ENCODE measurements at regions not wholly inside any gene's neighbourhood (a gene's known extent, or its start where the extent isn't known, plus 50 kb on each side); places are given as distances from the start of the nearest gene placed in this dataset.

DNA sequence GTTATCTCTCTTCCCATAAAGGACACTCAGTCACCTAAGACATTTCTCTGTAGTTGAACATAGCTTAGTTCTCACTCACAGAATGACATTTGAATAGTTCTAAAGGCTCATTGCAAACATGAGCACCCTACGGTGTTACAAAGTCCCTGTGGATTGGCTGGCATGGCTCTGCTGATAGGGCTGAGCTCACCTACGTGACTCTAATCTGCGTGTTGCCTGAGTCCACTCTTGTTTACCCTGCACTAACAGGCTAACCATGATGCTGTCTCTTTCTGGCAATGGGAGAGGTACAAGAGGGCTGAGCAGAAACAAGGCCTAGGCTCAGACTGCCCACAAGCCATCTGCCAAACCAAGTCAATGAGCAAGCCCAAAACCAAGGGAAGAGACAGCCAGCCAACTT is 103.6 kb downstream of the PALM2AKAP2 start:
- DNase-seq (ENCODE audit: low read depth in 2 of 2): no peak

DNA sequence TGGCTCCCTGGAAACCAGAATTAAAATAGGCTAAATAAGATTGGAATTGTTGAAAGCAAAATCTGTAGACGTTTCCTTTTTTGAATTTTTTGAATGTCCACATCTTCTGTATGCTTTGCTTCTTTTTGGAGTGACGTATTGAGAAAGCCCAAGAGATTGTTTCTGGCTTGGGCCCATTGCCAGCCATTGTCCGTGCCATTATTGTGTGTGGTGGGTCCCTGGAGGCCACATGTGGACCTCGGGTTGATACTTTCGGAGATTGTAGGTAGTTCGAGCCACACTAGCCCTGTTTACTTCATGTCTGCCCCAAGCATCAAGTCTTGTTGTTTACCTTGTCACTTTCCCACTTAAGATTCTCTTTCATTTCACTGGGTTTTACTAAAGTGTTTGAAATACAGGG is 106.0 kb downstream of the PALM2AKAP2 start:
- no peak for DNase-seq (ENCODE audit: low read depth in 2 of 2)

DNA sequence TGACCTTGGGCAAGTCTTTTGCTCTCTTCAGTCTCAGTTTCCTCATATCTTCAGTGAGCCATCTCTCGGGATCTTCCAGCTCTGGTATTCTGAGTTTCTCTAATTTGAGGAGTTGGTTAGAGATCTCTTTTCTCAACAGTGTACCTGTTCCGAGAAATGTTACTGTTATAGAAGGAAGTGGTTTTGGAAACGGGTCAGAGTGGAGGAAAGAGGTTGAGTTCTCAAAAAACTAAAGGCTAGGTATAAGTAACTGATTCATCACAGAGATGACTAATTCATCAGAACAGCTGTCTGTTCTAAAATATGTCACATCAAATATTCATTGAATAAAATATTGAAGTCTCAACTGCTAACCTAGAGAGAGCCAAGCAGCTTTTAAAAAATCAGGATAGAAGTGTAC is 106.6 kb downstream of the PALM2AKAP2 start:
- no peak for DNase-seq (ENCODE audit: low read depth in 2 of 2)

DNA sequence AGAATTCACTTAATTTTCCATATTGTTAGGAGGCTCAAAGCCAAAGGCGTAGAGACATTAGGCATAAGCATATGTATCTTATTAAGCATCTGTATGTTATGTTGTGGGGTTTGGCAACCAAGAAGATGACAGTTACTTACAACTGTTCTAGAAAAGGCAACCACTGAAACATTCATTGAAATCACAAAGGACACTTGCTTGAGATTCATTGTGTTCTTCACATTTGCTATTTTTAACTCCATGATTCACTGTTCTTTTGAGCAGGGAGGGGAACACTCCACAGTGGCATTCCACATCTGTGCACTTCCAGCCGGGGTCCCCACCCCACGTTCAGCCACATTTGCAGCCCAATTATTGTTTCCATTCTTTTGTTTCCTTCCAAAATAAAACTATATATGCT is 107.1 kb downstream of the PALM2AKAP2 start:
- no peak for DNase-seq (ENCODE audit: low read depth in 2 of 2)

DNA sequence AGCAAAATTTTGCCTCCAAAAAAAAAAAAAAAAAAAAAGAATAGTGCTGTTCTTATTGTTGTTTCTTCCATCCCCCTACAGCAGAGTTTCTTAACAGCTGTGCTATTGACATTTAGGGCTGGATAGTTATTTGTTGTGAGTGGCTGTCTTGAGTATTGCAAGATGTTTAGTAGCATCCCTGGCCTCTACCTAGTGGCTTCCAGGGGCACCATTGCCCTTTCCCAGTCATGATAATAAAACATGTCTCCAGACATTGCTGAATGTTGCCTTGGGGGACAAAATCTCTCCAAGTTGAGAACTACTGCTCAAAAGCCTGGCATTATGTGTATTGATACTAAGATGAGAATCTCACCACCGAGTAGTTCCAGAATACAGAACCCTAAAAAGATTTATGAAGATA is 108.7 kb downstream of the PALM2AKAP2 start:
- no peak for DNase-seq (ENCODE audit: low read depth in 2 of 2)

DNA sequence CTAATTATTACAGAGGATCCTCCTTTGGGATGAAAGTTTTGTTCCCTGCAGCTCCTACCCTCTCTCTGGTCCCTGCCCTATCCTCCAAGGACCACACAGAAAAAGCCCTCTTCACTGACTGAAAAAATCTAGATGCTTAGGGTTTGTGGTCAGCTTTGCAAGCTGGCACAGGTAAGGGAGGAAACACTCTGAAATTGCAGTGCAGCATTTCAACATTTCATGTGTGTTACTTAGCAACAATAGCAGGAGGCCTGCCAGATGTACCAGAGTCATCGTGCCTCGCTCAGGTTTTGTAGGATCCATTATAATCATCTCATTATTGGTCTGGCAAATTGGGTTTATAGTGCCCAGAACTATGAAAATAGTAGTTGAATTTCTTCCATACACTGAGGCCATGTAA is 109.5 kb downstream of the PALM2AKAP2 start:
- no peak for DNase-seq (ENCODE audit: low read depth in 2 of 2)

DNA sequence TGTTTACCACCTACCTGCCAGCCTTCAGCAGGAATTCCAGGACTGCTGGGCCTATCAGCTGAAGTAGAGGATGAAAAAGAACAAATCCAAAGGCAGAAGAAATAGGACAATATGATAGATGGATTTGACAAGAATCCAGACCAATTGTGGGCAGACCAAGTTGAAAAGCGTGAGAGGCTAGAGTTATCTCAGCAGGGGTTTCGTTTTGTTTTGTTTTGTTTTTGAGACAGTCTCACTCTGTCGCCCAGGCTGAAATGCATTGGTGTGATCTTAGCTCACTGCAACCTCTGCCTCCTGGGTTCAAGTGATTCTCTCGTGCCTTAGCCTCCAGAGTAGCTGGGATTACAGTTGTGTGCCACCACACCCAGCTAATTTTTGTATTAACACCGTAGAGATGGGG is 113.2 kb downstream of the PALM2AKAP2 start:
- DNase-seq (ENCODE audit: low read depth in 2 of 2): no peak

DNA sequence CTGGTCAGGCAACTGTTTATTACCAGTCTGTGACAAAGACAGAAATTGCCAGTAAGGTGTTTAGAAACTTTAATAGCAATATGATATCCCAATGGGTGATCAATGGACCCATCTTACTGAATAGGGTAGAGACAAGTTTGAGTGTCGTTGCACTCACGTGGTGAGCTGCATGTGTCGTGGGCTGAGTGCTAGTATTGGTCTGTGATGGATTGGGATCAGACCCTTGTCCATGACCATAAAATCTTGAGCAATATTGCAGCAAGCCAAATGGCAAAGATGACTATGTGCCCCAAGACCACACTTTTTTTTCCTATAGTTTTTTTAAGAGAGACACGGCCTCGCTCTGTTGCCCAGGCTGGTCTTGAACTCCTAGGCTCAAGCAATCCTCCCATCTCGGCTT is 114.5 kb downstream of the PALM2AKAP2 start:
- DNase-seq (ENCODE audit: low read depth in 2 of 2): no peak

DNA sequence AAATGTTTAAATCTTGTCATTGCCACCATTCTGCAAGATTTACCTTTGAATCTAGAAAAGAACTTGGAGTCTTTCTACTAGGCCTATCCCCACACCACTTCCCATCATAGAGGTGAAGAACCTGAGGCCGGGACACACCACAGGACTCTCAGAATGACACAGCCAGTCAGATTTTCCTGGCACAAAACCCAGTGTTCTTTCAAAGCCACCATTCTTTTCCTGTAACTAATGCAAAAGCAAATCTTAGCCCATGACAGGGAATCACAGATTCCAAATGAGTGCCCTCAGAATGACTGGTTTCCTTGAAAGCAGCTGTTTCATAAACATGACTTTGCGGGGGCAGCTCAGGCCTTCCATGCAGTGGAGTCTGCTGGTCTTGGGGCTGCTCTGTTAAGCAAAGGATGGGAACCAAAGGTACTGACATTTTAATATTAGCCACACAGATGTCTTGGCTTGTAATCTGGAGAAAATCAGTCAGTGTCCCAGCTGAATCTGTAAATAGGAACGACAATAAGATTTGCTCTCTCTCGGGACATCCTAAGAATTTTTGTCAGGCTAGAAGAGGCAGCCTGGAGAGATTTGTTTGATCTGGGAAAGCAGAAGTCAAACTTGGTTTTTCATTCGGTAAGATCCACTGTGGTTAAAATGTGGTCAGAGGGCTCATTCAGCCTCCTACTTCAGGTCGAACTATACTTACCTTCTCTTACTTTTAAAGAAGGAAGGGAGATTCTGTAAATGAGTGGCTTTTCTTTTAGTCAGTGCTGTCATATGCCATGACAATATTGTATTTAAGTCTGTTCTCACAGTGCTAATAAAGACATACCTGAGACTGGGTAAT is 115.1 kb downstream of the PALM2AKAP2 start:
- no peak for DNase-seq (ENCODE audit: low read depth in 2 of 2)

DNA sequence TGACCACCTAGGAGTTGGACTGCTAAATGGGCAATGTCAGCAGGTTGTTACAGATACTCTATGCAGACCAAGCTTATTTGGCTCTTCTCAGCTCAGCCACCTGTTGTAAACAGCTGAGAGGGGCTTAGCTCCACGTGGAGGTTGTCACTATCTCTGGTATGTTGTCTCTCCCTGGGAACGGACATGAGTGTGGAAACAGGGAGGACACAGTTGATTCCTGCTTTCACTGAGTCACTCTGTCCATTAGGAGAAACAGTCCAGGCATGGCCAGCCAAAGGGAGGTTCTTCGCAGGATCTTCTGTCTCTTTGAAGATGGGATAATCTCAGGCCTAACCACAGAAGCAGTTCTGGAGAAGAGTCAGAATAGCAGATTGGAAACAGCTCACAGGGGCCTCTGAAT is 121.2 kb downstream of the PALM2AKAP2 start:
- DNase-seq (ENCODE audit: low read depth in 2 of 2): no peak

DNA sequence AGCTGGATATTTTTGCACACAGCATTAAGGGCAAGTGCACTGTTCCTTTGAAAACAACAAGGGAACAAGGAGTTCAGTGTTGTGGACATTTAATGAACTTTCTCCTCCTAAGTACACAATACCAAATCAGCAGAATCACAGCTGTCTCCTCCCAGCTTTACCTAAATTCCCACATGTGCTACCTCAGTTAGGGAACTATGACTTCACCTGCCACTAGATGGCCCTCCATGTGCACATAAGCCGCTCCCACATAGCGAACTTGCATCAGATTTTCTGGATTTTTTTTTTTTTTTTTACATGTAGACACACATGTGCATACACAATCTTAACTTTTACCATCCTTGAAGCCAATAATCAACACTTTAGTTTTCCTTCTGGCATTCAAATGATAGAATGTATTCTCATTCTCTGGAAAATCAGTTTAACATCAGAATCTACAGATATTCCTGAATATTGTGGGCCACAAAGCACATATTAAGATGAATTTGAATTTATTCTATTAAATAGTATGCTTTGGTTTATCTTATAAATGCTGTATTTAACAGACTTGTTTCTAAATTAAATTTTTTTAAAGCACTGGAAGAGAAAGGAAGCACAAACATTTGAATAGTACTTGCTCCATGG is 123.6 kb downstream of the PALM2AKAP2 start:
- no peak for DNase-seq (ENCODE audit: low read depth in 2 of 2)

DNA sequence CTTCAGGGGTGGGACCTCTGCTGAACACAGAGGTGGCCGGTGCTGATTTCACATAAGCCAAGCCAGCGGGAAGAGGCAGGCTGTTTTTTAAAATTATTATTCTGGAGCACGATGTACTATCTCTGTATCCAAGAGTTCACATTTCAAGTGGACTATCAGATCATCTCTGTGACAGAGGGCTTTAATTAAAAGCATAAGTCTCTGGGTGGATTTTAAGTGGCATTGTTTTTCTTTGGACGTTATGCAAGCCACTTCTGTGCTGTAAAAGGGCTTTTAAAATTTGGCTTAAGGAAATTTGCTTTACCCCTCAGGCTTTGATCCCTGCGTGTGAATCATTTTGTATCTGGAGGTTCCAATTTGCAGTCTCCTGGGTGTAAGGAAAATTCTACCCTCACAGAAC is 124.7 kb downstream of the PALM2AKAP2 start:
- no peak for DNase-seq (ENCODE audit: low read depth in 2 of 2)

DNA sequence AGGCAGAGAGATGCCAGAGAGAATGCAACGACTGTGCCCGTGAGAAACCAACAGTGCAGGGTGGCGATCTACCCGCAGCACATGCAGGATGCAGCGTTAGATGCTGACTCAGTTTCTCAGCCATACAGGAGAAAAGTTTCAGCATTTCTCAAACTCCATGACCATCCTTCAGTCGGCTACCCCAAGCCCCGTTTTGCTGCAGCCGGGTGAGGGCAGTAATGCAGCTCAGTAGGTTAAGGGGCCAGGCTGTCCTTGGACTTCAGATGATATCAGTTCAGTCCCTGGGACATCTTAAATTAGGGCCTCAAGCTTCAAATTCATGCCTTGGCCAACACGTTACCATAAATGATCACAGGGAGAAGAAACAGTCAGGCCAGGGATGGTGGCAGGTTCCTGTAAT is 125.5 kb downstream of the PALM2AKAP2 start:
- no peak for DNase-seq (ENCODE audit: low read depth in 2 of 2)

DNA sequence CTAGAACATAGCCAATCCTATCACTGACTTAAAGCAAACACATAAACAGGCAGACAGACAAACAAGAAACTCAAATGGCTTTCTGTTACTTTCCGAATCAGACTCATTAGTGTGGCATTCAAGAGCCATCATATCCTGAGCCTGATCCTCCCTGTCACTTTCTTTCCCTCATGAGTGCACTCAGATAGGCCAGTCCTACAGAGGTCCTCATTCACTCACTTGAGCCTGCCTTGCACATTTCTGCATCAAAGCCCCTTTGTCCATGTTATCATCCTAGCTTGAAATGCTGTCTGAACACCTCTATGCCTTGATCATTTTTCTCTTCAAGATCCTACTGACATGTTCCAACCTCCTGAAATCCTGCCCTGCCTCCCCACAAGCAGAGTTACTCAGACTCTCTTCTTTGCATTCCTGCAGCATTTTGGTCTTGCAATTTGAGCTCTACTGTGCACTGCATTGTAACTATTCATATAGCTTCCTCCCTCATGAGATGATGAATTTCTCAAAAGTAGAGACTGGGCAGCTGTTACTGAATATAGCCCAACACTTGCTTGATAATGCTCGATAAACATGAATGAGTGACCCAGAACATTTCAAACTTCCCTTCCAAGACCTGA is 126.9 kb downstream of the PALM2AKAP2 start:
- DNase-seq (ENCODE audit: low read depth in 2 of 2): no peak

DNA sequence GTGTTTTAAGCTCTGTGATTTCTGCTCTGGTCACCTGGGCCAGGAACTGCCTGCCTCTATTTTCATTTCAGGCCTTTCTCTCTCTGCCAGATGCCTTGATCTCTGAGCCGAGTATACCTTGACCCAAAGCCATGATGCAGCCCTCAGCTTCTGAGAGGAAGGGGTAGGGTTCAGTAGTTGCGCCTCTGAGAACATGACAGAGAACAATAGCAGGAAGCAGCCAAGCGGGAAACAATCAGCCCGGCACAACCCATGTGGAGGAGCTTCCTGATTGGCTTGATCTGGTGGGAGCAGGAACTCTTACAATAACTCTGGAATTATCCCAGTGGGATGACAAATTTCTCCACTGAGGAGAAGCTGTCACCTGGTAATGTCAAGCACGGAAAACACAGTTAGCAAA is 127.4 kb downstream of the PALM2AKAP2 start:
- no peak for DNase-seq (ENCODE audit: low read depth in 2 of 2)

DNA sequence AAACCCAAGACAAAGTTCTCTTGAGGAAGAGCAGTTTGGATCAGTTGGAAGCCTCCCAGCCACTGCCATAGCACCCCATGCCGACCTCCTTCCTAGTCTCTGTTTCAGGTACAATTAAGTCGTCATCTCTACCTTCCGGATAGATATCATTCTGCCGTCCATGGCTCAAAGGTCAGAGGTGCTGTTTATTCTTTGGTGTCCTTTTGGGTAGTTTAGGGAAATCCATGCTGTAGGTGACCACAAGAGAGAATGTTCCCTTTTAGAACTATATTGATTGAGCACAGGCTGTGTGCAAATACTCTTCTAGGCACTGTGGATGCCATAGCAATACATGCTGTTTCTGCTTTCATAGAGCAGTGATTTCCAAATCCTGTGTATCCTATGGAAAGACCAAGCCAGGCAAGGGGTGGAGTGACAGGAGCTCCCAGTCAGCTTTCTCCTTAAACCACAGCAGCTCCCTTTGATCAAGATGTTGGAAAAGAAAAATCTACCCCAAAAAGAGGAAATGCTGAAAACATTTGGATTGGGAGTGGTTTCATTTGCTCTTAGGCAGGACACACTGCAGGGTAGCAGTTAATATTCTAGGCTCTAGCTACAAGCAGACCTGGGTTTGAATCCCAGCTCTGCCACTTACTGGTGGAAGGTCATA is 127.9 kb downstream of the PALM2AKAP2 start:
- DNase-seq (ENCODE audit: low read depth in 2 of 2): no peak

DNA sequence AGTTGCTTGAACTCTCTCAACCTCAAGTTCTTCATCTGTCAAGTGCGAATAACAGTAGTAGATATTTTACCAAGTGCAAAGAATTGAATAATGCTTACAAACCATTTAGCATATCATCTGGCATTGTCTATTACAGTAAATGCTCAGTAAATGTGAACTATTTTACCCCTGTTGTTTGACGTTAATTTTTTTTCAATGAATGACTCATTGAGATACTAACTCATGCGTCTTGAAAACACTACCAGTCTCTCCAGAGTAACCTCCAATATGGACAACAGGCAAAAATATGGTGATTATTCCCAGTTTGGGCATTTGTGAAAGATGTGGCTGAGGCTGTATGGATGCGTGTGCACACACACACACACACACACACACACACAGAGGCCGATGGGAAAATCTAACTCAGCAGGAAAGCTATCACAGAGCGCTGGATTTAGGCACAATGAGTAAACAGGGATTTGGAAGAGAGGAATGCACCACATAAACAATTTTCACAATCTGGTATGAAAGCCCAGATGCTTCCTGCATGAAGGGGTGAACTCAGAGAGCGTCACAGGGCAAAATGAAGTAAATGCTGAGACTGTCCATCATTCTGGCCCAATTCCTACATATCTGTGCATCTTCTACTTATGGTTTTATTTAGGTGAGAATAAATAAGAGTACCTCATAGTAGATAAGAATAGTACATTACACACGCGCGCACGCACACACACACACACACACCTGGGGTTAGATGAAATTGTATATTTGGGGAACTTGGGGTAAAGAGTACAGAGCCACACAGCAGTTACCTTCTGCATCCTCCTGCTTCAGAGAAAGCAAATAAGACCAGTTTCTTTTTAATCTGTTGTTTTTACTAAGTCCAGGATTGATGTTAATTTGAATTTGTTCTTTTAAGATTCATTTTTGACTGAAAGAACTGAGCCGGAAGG is 128.7 kb downstream of the PALM2AKAP2 start:
- no peak for DNase-seq (ENCODE audit: low read depth in 2 of 2)

DNA sequence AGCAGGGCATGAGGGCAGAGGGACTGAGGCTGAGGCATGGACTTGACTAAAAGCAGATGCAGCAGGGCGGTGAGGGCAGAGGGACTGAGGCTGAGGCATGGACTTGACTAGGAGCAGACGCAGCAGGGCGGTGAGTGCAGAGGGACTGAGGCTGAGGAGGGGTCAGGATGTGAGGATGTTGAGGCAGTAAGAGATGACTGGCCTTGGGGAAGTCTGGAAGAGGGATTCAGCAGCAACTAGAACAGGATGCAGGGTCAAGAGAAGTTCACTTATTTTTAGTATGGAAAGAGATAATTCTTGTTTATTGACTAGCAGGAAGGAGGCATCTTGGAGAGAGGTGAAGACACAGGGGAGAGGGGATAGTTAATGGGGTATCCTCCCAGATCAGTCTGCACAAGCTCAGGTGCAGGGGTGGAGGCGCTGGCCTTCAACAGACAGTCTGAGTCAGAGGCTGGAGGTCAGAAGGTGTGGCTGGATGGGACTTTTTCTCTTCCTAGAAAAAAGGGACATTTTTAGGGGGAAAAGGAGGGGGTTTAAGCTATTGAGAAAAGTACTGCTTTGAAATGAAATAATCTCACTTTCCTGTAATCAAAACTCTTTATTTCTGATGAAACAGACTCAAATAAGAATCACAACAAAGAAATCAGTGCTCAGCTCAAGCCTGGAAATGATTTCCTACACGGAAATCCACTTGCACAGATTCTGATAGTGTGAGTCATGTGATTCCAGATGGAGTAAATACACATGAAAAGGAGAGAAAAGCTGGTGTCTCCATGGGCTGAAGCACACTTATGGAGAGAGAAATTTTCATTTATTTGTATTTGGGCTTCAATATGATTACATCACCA is 130.9 kb downstream of the PALM2AKAP2 start:
- DNase-seq (ENCODE audit: low read depth in 2 of 2): no peak

DNA sequence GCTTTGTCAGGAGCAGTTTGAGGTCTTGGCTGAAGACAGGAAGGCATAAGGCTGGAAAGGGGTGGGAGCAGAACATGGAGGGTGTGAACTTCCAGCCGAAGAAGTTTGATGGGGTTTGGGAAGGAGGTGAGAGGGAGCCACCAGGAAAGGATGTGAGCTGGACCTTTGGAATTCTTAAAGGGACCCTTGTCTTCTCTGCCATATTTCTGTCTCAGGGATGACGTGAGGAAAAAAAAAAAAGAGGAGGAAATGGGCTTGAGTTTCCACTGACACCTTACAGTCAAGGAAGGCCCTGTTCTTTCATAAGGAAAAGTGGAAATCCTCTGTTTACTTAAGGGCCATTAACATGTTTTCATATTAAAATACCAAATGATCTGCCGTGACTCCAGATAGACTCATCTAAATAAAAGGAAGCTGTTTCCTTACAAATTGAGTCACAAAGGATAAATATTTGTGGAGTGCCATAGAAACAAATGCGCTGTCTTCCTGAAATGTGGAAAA is 132.1 kb downstream of the PALM2AKAP2 start:
- no peak for DNase-seq (ENCODE audit: low read depth in 2 of 2)

DNA sequence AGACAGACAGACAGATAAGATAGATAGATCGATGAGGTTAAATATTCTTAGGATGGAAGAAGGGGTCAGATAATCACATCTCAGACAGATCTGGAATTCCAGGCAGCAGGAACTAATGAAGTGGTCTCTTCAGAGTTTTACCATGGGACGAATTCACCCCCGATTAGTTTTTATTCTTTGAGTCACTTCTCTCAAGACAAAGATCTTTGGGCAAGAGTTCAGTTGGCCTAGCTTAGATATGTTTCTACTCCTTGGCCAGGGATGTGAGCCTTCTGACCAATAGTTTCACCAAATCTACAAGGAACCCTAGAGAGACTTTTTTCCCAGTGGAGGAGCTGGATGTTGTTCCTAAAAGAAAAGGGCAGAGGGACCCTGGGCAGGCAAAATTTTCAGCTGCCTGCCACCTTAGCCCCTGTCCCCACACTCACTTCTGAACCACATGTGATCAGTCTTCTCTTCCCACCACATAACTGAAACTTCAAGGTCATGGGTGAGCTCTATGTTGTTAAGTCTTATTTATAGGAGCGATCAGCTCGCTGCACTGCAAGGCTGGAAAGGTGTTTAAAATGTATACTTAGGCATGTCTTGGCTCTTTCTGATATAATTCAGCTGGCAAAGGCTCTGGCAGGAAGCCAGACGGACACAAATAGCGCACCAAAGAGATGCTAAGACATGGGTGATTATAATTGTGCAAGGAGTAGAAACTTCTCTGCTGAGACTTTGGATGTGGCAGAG is 132.9 kb downstream of the PALM2AKAP2 start:
- no peak for DNase-seq (ENCODE audit: low read depth in 2 of 2)

Data from stimulated activated CD8-positive, alpha-beta memory T cell treated with anti-CD3 and anti-CD28 coated beads, Interleukin-7, amount 100 ng/mL, for 4 hours (primary cell).